Nucleus accumbens (tissue), 56 donors: ENCODE measurements at regions not wholly inside any gene's neighbourhood (a gene's known extent, or its start where the extent isn't known, plus 50 kb on each side); places are given as distances from the start of the nearest gene placed in this dataset.
"Not testable (repeated sequence)": the region's sequence is repeated elsewhere in the genome, so short reads cannot be mapped to it uniquely, and the experiment has no call there.

Source experiments
- DNase-seq, 56 donors: peaks; one replicate each; lab custom pipeline; 2025; lab: John Stamatoyannopoulos, UW

- DNase-seq = no peak
These were observed 121.4 kb upstream of the GATB start for GRCh38 chr4:151882072-151882803.

- DNase-seq = no peak
These were observed 119.1 kb upstream of the GATB start for GRCh38 chr4:151879705-151880445.

- no peak for DNase-seq
These were observed 115.7 kb upstream of the GATB start for GRCh38 chr4:151876381-151876988.

- no peak for DNase-seq
These were observed 113.5 kb upstream of the GATB start for GRCh38 chr4:151874328-151874727.

- DNase-seq = peak in 1 of 56 donors; percentile 2
These were observed 105.7 kb upstream of the GATB start for GRCh38 chr4:151866592-151866918.

GRCh38 chr4:151865744-151866591 is 105.2 kb upstream of the GATB start:
- peak in 28 of 56 donors; percentile 4 to 70 (median 42) for DNase-seq

- DNase-seq = peak in 49 of 56 donors; percentile 3 to 82 (median 51)
These were observed 104.5 kb upstream of the GATB start for GRCh38 chr4:151865312-151865711.

- no peak for DNase-seq
These were observed 103.3 kb upstream of the GATB start for GRCh38 chr4:151864068-151864467.

GRCh38 chr4:151862766-151863165 is 102.0 kb upstream of the GATB start:
- no peak for DNase-seq

GRCh38 chr4:151860561-151861093 is 99.8 kb upstream of the GATB start:
- DNase-seq = no peak

GRCh38 chr4:151859641-151860040 is 98.8 kb upstream of the GATB start:
- DNase-seq = no peak

- DNase-seq = no peak
These were observed 97.5 kb upstream of the GATB start for GRCh38 chr4:151858356-151858755.

- DNase-seq = no peak
These were observed 96.6 kb upstream of the GATB start for GRCh38 chr4:151857368-151857767.

- no peak for DNase-seq
These were observed 94.9 kb upstream of the GATB start for GRCh38 chr4:151855747-151856146.

- no peak for DNase-seq
These were observed 93.9 kb upstream of the GATB start for GRCh38 chr4:151854731-151855130.

GRCh38 chr4:151853034-151853433 is 92.2 kb upstream of the GATB start:
- DNase-seq = no peak

- no peak for DNase-seq
These were observed 91.4 kb upstream of the GATB start for GRCh38 chr4:151852202-151852601.

- no peak for DNase-seq
These were observed 90.5 kb upstream of the GATB start for GRCh38 chr4:151851354-151851753.

GRCh38 chr4:151850791-151851213 is 90.0 kb upstream of the GATB start:
- DNase-seq = peak in 1 of 56 donors; percentile 1

GRCh38 chr4:151845551-151845950 is 84.7 kb upstream of the GATB start:
- DNase-seq = not testable (repeated sequence)
